Stomach (tissue), 8 donors: ENCODE measurements at regions not wholly inside any gene's neighbourhood (a gene's known extent, or its start where the extent isn't known, plus 50 kb on each side); places are given as distances from the start of the nearest gene placed in this dataset.

ENCODE experiments used
- DNase-seq, 2 donors: peaks; one replicate each; pipeline versions ENCODE4 v3.0.0 to v3.0.0-alpha.2; 2013 to 2019
- H3K27ac ChIP-seq, 5 donors: fragments of 200-600 bp in 4 of 5; sonication (generic) in 4 of 5; one replicate each; pipeline ENCODE4 v1.5.1; 2013 to 2019; ENCODE audit warnings: mild to moderate bottlenecking in 1 of 5, moderate library complexity in 1 of 5
- H3K27me3 ChIP-seq, 3 donors: fragments of 200-600 bp; sonication (generic); one replicate each; pipeline ENCODE4 v1.5.1; 2017 to 2019; ENCODE audit warnings: mixed run types in 1 of 3
- H3K36me3 ChIP-seq, 4 donors: fragments of 200-600 bp; sonication (generic); 1 replicate in 3 of 4; 2 replicates in 1 of 4; pipeline ENCODE4 v1.5.1; 2016 to 2019
- H3K4me1 ChIP-seq, 4 donors: fragments of 200-600 bp; sonication (generic); one replicate each; pipeline ENCODE4 v1.5.1; 2016 to 2019
- H3K4me3 ChIP-seq, 4 donors: fragments of 200-600 bp; sonication (generic) in 3 of 4; one replicate each; pipeline ENCODE4 v1.5.1; 2016 to 2019; ENCODE audit warnings: mild to moderate bottlenecking in 1 of 4
- H3K9me3 ChIP-seq, 4 donors: fragments of 200-600 bp; sonication (generic); one replicate each; pipeline ENCODE4 v1.5.1; 2016 to 2019
- CTCF ChIP-seq, 7 experiments: fragments of 450-650 bp in 4 of 7; fragments of 200-600 bp in 3 of 7; sonication (generic) in 3 of 7; IDR thresholded peaks; one replicate each; pipeline ENCODE4 v1.5.1; 2016 to 2019; ENCODE audit warnings: antibody characterized with exemption in 7 of 7, control low read depth in 2 of 7, mild to moderate bottlenecking in 1 of 7
- EP300 ChIP-seq: sonication (generic); formaldehyde crosslinking; IDR thresholded peaks from one replicate; pipeline ENCODE4 v1.6.1; 2017; ENCODE audit warnings: antibody characterized with exemption
- POLR2A ChIP-seq, 4 donors: fragments of 450-650 bp; IDR thresholded peaks; one replicate each; pipeline ENCODE4 v1.6.1; 2016; ENCODE audit warnings: antibody characterized with exemption in 4 of 4, control low read depth in 2 of 4, mild to moderate bottlenecking in 1 of 4, moderate library complexity in 1 of 4
- POLR2AphosphoS5 ChIP-seq, 3 donors: sonication (generic); formaldehyde crosslinking; IDR thresholded peaks; one replicate each; pipeline ENCODE4 v1.6.1; 2016; ENCODE audit warnings: antibody characterized with exemption in 3 of 3
- WGBS, 5 donors: extraction: QIAGEN DNeasy Blood & Tissue Kit in 3 of 5; methylation state at CpG; one replicate each; pipeline versions ENCODE4 v1.1.5 to v1.1.7; 2013 to 2018; 5-methylcytosine and 5-hydroxymethylcytosine counted together
- intact Hi-C: fragments of 100-400 bp; cut with DNase I; formaldehyde crosslinking; loops from one replicate; pipeline ENCODE4 v1.15.1; 2023; ENCODE audit warnings: low total_unique reads
- donor health status: healthy with polysubstance abuse.
- donor health status: Bipolar disorder and iron deficiency.
- donor health status: healthy.

DNA sequence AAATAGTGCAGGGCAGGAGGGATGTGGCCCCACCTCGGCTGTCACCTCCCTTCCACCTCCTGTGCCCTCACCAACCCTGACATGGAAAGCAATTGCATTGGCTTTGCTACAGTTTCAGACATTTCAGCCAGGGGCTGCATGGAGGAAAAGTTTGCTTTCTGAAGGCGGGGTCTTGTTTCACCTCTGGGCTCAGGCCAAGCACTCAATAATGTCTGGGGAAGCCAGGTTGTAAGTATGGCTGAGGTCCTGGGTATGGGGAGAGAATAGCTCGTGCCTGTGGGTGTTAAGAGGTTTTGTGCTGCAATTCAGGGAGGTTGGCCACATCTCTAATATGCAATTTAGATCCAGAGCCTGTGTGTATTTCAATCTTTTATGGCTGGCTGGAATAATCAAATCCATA, 238.4 kb upstream of the MKI67 start:
- Histone ChIP-seq H3K4me3 (no peak overlapping the region), H3K27me3 (peaks cover 0 to 9% (median 0%) of the 10 kb centered on the region in 3 donors), H3K36me3 (no peaks in the 10 kb centered on the region), H3K9me3 (no peaks in the 10 kb centered on the region), H3K27ac (no peak overlapping the region), H3K4me1 (no peaks in the 10 kb centered on the region)
- WGBS, 5 donors = 26 to 52% (median 45%) methylated on average over 3 of the region's 3 CpGs
- TF ChIP-seq POLR2AphosphoS5 (IDR thresholded peaks at IDR 0.05) = no peak
- TF ChIP-seq CTCF (IDR thresholded peaks at IDR 0.05) = no peak
- TF ChIP-seq POLR2A (IDR thresholded peaks at IDR 0.05) = no peak
- TF ChIP-seq EP300 = no peak
- intact Hi-C loops = no loop called here
- DNase-seq = no peak

- no peak overlapping the region for H3K4me3 ChIP-seq
- WGBS, 5 donors = 80 to 91% (median 84%) methylated on average over 17 of the region's 17 CpGs
- no peak for DNase-seq
- no peak overlapping the region for H3K27ac ChIP-seq
- TF ChIP-seq CTCF (IDR thresholded peaks at IDR 0.05) = no peak
- TF ChIP-seq EP300 = no peak
- TF ChIP-seq POLR2A (IDR thresholded peaks at IDR 0.05) = no peak
- no peak for TF ChIP-seq POLR2AphosphoS5 (IDR thresholded peaks at IDR 0.05)
- no peaks in the 10 kb centered on the region for H3K36me3 ChIP-seq
- peaks cover 0 to 9% (median 0%) of the 10 kb centered on the region in 3 donors for H3K27me3 ChIP-seq
- intact Hi-C loops = no loop called here
- H3K9me3 ChIP-seq = no peaks in the 10 kb centered on the region
- no peaks in the 10 kb centered on the region for H3K4me1 ChIP-seq
Observed at GRCh38 chr10:128365156-128365725, 239.0 kb upstream of the MKI67 start.

GRCh38 chr10:128367807-128368206, 241.6 kb upstream of the MKI67 start:
- no peak overlapping the region for H3K27ac ChIP-seq

GRCh38 chr10:128369101-128369650, 243.0 kb upstream of the MKI67 start:
- Histone ChIP-seq H3K27ac (no peak overlapping the region), H3K36me3 (no peaks in the 10 kb centered on the region), H3K4me1 (no peaks in the 10 kb centered on the region), H3K4me3 (no peak overlapping the region), H3K27me3 (peaks cover 0 to 16% (median 0%) of the 10 kb centered on the region in 3 donors), H3K9me3 (no peaks in the 10 kb centered on the region)
- intact Hi-C loops = no loop called here
- 75 to 92% (median 90%) methylated on average over 12 of the region's 12 CpGs for WGBS, 5 donors
- DNase-seq = no peak
- no peak for TF ChIP-seq POLR2AphosphoS5 (IDR thresholded peaks at IDR 0.05)
- no peak for TF ChIP-seq CTCF (IDR thresholded peaks at IDR 0.05)
- TF ChIP-seq POLR2A (IDR thresholded peaks at IDR 0.05) = no peak
- no peak for TF ChIP-seq EP300

More at GRCh38 chr10:128367807-128368206, 241.6 kb upstream of the MKI67 start:
- 62 to 74% (median 70%) methylated on average over 2 to 3 of the region's 3 CpGs for WGBS, 5 donors
- H3K4me3 ChIP-seq = no peak overlapping the region
- H3K4me1 ChIP-seq = no peaks in the 10 kb centered on the region
- H3K36me3 ChIP-seq = no peaks in the 10 kb centered on the region
- DNase-seq = no peak
- TF ChIP-seq EP300 (no peak), CTCF (IDR thresholded peaks at IDR 0.05) (no peak), POLR2A (IDR thresholded peaks at IDR 0.05) (no peak), POLR2AphosphoS5 (IDR thresholded peaks at IDR 0.05) (no peak)
- peaks cover 0 to 9% (median 0%) of the 10 kb centered on the region in 3 donors for H3K27me3 ChIP-seq
- H3K9me3 ChIP-seq = no peaks in the 10 kb centered on the region
- intact Hi-C loops = no loop called here
